T-cell (primary cell): ENCODE measurements at regions not wholly inside any gene's neighbourhood (a gene's known extent, or its start where the extent isn't known, plus 50 kb on each side); places are given as distances from the start of the nearest gene placed in this dataset.

Source experiments
- ATAC-seq, 4 experiments: fragments of 200-7000 bp in 3 of 4; fragments of 150-1000 bp in 1 of 4; cut with Tn5 transposase; replicated peaks in 1 of 4; 1 replicate in 3 of 4; 2 replicates in 1 of 4; pipeline ENCODE4 v1.10.0; 2021; ENCODE audit warnings: moderate library complexity in 3 of 4, mild to moderate bottlenecking in 2 of 4, moderate number of reproducible peaks in 1 of 4
- CTCF ChIA-PET, 2 donors: fragments of 300-600 bp; sonication (Branson Sonifier 250); formaldehyde crosslinking; loops; one replicate each; lab custom pipeline; 2022; ENCODE audit warnings: antibody characterized with exemption in 2 of 2; lab: Charles Lee
- POLR2A ChIA-PET, 2 donors: fragments of 300-600 bp; sonication (Branson Sonifier 250); formaldehyde crosslinking; loops; one replicate each; lab custom pipeline; 2022; ENCODE audit warnings: antibody characterized with exemption in 2 of 2; lab: Charles Lee
- DNase-seq, 35 experiments: peaks; one replicate each; pipeline versions ENCODE4 v3.0.0 to v3.0.0-alpha.2; 2013 to 2023
- H3K27ac ChIP-seq: one replicate; pipeline ENCODE4 v1.5.1; 2013; ENCODE audit warnings: low read length
- H3K27me3 ChIP-seq, 2 experiments: replicated peaks in 1 of 2; 1 replicate in 1 of 2; 2 replicates in 1 of 2; pipeline versions ENCODE4 v1.6.1 to v1.7.0; 2013; ENCODE audit warnings: low read length in 1 of 2, mixed read lengths in 1 of 2; ENCODE audit not compliant: control insufficient read depth in 2 of 2, insufficient read depth in 2 of 2; ENCODE audit errors: extremely low read depth in 1 of 2
- H3K36me3 ChIP-seq, 2 donors: 1 replicate in 1 of 2; 2 replicates in 1 of 2; pipeline versions ENCODE4 v1.6.1 to v1.7.0; 2013; ENCODE audit warnings: low read length in 1 of 2; ENCODE audit not compliant: control insufficient read depth in 2 of 2, insufficient read depth in 1 of 2; ENCODE audit errors: extremely low read depth in 1 of 2
- H3K4me1 ChIP-seq, 2 experiments: 1 replicate in 1 of 2; 2 replicates in 1 of 2; pipeline versions ENCODE4 v1.6.1 to v1.7.0; 2013; ENCODE audit warnings: low read length in 2 of 2, mixed read lengths in 1 of 2; ENCODE audit not compliant: insufficient read depth in 2 of 2, control insufficient read depth in 1 of 2; ENCODE audit errors: extremely low read depth in 1 of 2
- H3K4me3 ChIP-seq, 2 donors: 1 replicate in 1 of 2; 2 replicates in 1 of 2; pipeline versions ENCODE4 v1.5.1 to v1.7.0; 2013; ENCODE audit warnings: mild to moderate bottlenecking in 2 of 2, low read length in 1 of 2, moderate library complexity in 1 of 2; ENCODE audit not compliant: control insufficient read depth in 1 of 2; ENCODE audit errors: extremely low read depth in 1 of 2
- H3K9me3 ChIP-seq: 2 replicates; pipeline ENCODE4 v1.7.0; 2013
- H3K27ac Mint-ChIP-seq, 2 donors: one replicate each; pipeline ENCODE4 v1.8.0; 2020 to 2021; ENCODE audit warnings: mild to moderate bottlenecking in 2 of 2, mixed read lengths in 2 of 2
- H3K27me3 Mint-ChIP-seq, 2 donors: one replicate each; pipeline ENCODE4 v1.8.0; 2021 to 2022; ENCODE audit warnings: mixed read lengths in 2 of 2
- H3K36me3 Mint-ChIP-seq: one replicate; pipeline ENCODE4 v1.8.0; 2021; ENCODE audit warnings: mixed read lengths
- H3K4me1 Mint-ChIP-seq, 3 donors: one replicate each; pipeline ENCODE4 v1.8.0; 2020 to 2022; ENCODE audit warnings: mixed read lengths in 3 of 3, mild to moderate bottlenecking in 1 of 3
- H3K4me3 Mint-ChIP-seq, 3 donors: one replicate each; pipeline ENCODE4 v1.8.0; 2020 to 2022; ENCODE audit warnings: mild to moderate bottlenecking in 3 of 3, mixed read lengths in 3 of 3, moderate library complexity in 3 of 3
- H3K9me3 Mint-ChIP-seq, 3 donors: one replicate each; pipeline ENCODE4 v1.8.0; 2020 to 2022; ENCODE audit warnings: mixed read lengths in 3 of 3
- WGBS: methylation state at CpG from one replicate; pipeline ENCODE4 v1.1.5; 2013; ENCODE audit warnings: missing lambda C conversion rate; ENCODE audit not compliant: insufficient coverage; 5-methylcytosine and 5-hydroxymethylcytosine counted together

GRCh38 chr5:93300309-93300923 is 280.6 kb downstream of the NR2F1-AS1 start:
- no peak overlapping the region for H3K27ac Mint-ChIP-seq
- Histone ChIP-seq H3K27ac (no peak overlapping the region), H3K36me3 (no peaks in the 10 kb centered on the region), H3K4me1 (no peaks in the 10 kb centered on the region), H3K9me3 (no peaks in the 10 kb centered on the region), H3K27me3 (no peaks in the 10 kb centered on the region), H3K4me3 (no peak overlapping the region)
- H3K4me1 Mint-ChIP-seq = no peaks in the 10 kb centered on the region
- ATAC-seq (no peak), DNase-seq (no peak)
- peaks cover 0 to 6% (median 0%) of the 10 kb centered on the region in 3 donors for H3K9me3 Mint-ChIP-seq
- ChIA-PET CTCF (no interaction called here), POLR2A (no interaction called here)
- no peaks in the 10 kb centered on the region for H3K27me3 Mint-ChIP-seq
- H3K4me3 Mint-ChIP-seq = no peak overlapping the region
- 43% methylated on average over 1 of the region's 8 CpGs for WGBS
- no peaks in the 10 kb centered on the region for H3K36me3 Mint-ChIP-seq

GRCh38 chr5:93299681-93300308 is 281.2 kb downstream of the NR2F1-AS1 start:
- no peaks in the 10 kb centered on the region for H3K27me3 ChIP-seq
- Mint-ChIP-seq H3K4me3 (no peak overlapping the region), H3K36me3 (no peaks in the 10 kb centered on the region), H3K27me3 (no peaks in the 10 kb centered on the region), H3K27ac (no peak overlapping the region), H3K9me3 (peaks cover 0 to 6% (median 0%) of the 10 kb centered on the region in 3 donors), H3K4me1 (no peaks in the 10 kb centered on the region)
- H3K9me3 ChIP-seq = no peaks in the 10 kb centered on the region
- no peaks in the 10 kb centered on the region for H3K36me3 ChIP-seq
- ChIA-PET POLR2A (no interaction called here), CTCF (no interaction called here)
- ATAC-seq = no peak
- 75% methylated on average over 4 of the region's 6 CpGs for WGBS
- H3K4me3 ChIP-seq = no peak overlapping the region
- H3K4me1 ChIP-seq = no peaks in the 10 kb centered on the region
- H3K27ac ChIP-seq = no peak overlapping the region
- DNase-seq = no peak

GRCh38 chr5:93297116-93297515 is 283.9 kb downstream of the NR2F1-AS1 start:
- H3K4me1 Mint-ChIP-seq = no peaks in the 10 kb centered on the region
- H3K27me3 ChIP-seq = no peaks in the 10 kb centered on the region
- ATAC-seq (no peak), DNase-seq (no peak)
- H3K9me3 ChIP-seq = no peaks in the 10 kb centered on the region
- H3K27me3 Mint-ChIP-seq = no peaks in the 10 kb centered on the region
- WGBS = no CpG with 5 or more reads among the region's 2 CpGs
- H3K27ac Mint-ChIP-seq = no peak overlapping the region
- no peaks in the 10 kb centered on the region for H3K4me1 ChIP-seq
- no peak overlapping the region for H3K27ac ChIP-seq
- no peak overlapping the region for H3K4me3 ChIP-seq
- ChIA-PET POLR2A (no interaction called here), CTCF (no interaction called here)
- no peak overlapping the region for H3K4me3 Mint-ChIP-seq
- H3K36me3 ChIP-seq = no peaks in the 10 kb centered on the region
- no peaks in the 10 kb centered on the region for H3K36me3 Mint-ChIP-seq
- H3K9me3 Mint-ChIP-seq = peaks cover 0 to 6% (median 0%) of the 10 kb centered on the region in 3 donors

- ChIA-PET CTCF (no interaction called here), POLR2A (no interaction called here)
- H3K27me3 Mint-ChIP-seq = no peaks in the 10 kb centered on the region
- peaks cover 0 to 6% (median 0%) of the 10 kb centered on the region in 3 donors for H3K9me3 Mint-ChIP-seq
- Histone ChIP-seq H3K27ac (no peak overlapping the region), H3K4me3 (no peak overlapping the region), H3K9me3 (no peaks in the 10 kb centered on the region), H3K36me3 (no peaks in the 10 kb centered on the region), H3K4me1 (no peaks in the 10 kb centered on the region), H3K27me3 (no peaks in the 10 kb centered on the region)
- H3K4me3 Mint-ChIP-seq = no peak overlapping the region
- ATAC-seq (no peak), DNase-seq (no peak)
- WGBS = no CpG with 5 or more reads among the region's 2 CpGs
- no peaks in the 10 kb centered on the region for H3K36me3 Mint-ChIP-seq
- H3K27ac Mint-ChIP-seq = no peak overlapping the region
- no peaks in the 10 kb centered on the region for H3K4me1 Mint-ChIP-seq
Measured at GRCh38 chr5:93296338-93296737, 284.7 kb downstream of the NR2F1-AS1 start.

GRCh38 chr5:93294996-93295395 is 286.0 kb downstream of the NR2F1-AS1 start:
- H3K27ac ChIP-seq = no peak overlapping the region
- ATAC-seq = no peak
- Mint-ChIP-seq H3K27ac (no peak overlapping the region), H3K9me3 (peaks cover 0 to 9% (median 0%) of the 10 kb centered on the region in 3 donors), H3K36me3 (no peaks in the 10 kb centered on the region), H3K4me1 (no peaks in the 10 kb centered on the region), H3K27me3 (no peaks in the 10 kb centered on the region), H3K4me3 (no peak overlapping the region)
- H3K4me3 ChIP-seq = no peak overlapping the region
- CTCF ChIA-PET = no interaction called here
- H3K27me3 ChIP-seq = no peaks in the 10 kb centered on the region
- WGBS = no CpG with 5 or more reads among the region's 1 CpG
- no peak for DNase-seq
- no peaks in the 10 kb centered on the region for H3K9me3 ChIP-seq
- POLR2A ChIA-PET = no interaction called here
- H3K36me3 ChIP-seq = no peaks in the 10 kb centered on the region
- no peaks in the 10 kb centered on the region for H3K4me1 ChIP-seq

GRCh38 chr5:93294199-93294598 is 286.8 kb downstream of the NR2F1-AS1 start:
- Histone ChIP-seq H3K36me3 (no peaks in the 10 kb centered on the region), H3K27me3 (no peaks in the 10 kb centered on the region), H3K27ac (no peak overlapping the region), H3K4me3 (no peak overlapping the region), H3K9me3 (no peaks in the 10 kb centered on the region), H3K4me1 (no peaks in the 10 kb centered on the region)
- Mint-ChIP-seq H3K36me3 (no peaks in the 10 kb centered on the region), H3K9me3 (peaks cover 0 to 10% (median 3%) of the 10 kb centered on the region in 3 donors), H3K4me1 (no peaks in the 10 kb centered on the region), H3K27me3 (no peaks in the 10 kb centered on the region), H3K27ac (no peak overlapping the region), H3K4me3 (no peak overlapping the region)
- ATAC-seq (no peak), DNase-seq (no peak)
- ChIA-PET POLR2A (no interaction called here), CTCF (no interaction called here)
